ENCODE measurements at regions not wholly inside any gene's neighbourhood (a gene's known extent, or its start where the extent isn't known, plus 50 kb on each side); places are given as distances from the start of the nearest gene placed in this dataset.

DNA sequence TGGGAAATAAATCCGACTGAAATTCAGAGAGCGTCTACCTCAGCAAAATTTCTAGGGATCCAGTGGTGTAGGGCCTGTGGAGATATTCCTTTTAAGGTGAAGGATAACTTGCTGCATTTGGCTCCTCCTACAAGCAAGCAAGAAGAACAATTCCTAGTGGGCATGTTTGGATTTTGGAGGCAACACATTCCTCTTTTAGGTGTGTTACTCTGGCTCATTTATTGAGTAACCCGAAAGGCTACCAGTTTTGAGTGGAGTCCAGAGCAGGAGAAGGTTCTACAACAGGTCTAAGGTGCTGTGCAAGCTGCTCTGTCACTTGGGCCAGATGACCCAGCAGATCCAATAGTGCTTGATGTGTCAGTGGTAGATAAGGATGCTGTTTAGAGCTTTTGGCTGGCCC, 862.4 kb upstream of the CDH9 start:
- no peak for TF ChIP-seq BCL11A (IDR thresholded peaks at IDR 0.05; ENCODE audit: low read depth in 2 of 2, low read length in 2 of 2)
- Histone ChIP-seq H4K91ac (replicated peaks; ENCODE audit: insufficient read length, low read length) (no peak overlapping the region), H3K9me3 (ENCODE audit: insufficient read depth in 2 of 2, low read depth in 1 of 2, low read length in 1 of 2) (no peaks in the 10 kb centered on the region), H3K14ac (ENCODE audit: insufficient read length) (no peak overlapping the region), H2BK120ac (replicated peaks; ENCODE audit: low read depth, low read length) (no peak overlapping the region), H3K79me2 (ENCODE audit: control insufficient read depth in 1 of 2, insufficient read depth in 2 of 2, low read length in 2 of 2) (no peaks in the 10 kb centered on the region), H2BK12ac (ENCODE audit: low read depth, low read length) (no peak overlapping the region), H3K23ac (ENCODE audit: insufficient read length) (no peak overlapping the region), H3K4ac (replicated peaks; ENCODE audit: insufficient read length, low read depth, low read length) (no peak overlapping the region), H2BK20ac (ENCODE audit: low read length) (no peak overlapping the region), H3K79me1 (ENCODE audit: low read depth, low read length) (no peaks in the 10 kb centered on the region), H3K4me1 (replicated peaks in 1 of 4; ENCODE audit: control insufficient read depth in 3 of 4, insufficient read depth in 4 of 4, low read length in 3 of 4) (no peaks in the 10 kb centered on the region), H3K4me3 (ENCODE audit: extremely low read depth in 1 of 4, insufficient read depth in 2 of 4, low read depth in 3 of 4, low read length in 4 of 4) (no peak overlapping the region), H4K8ac (ENCODE audit: extremely low read depth, insufficient read depth, low read length) (no peak overlapping the region), H4K5ac (ENCODE audit: insufficient read length, low read depth, low read length) (no peak overlapping the region), H3K18ac (ENCODE audit: extremely low read depth, low read length) (no peak overlapping the region), H2BK15ac (ENCODE audit: low read length) (no peak overlapping the region), H4K20me1 (replicated peaks in 1 of 2; ENCODE audit: control insufficient read depth in 1 of 2, insufficient read depth in 2 of 2, low read length in 2 of 2) (no peaks in the 10 kb centered on the region), H3K23me2 (ENCODE audit: low read depth, low read length) (no peaks in the 10 kb centered on the region), H2AK5ac (ENCODE audit: low read depth, low read length) (no peak overlapping the region), H2AFZ (ENCODE audit: low read length) (no peak overlapping the region), H2BK5ac (ENCODE audit: low read depth, low read length) (no peak overlapping the region), H3K4me2 (ENCODE audit: insufficient read depth in 1 of 2, low read depth in 2 of 2, low read length in 2 of 2) (no peak overlapping the region), H3K36me3 (ENCODE audit: control insufficient read depth in 2 of 4, insufficient read depth in 4 of 4, low read length in 3 of 4) (no peaks in the 10 kb centered on the region), H3K27ac (ENCODE audit: low read depth, low read length) (no peak overlapping the region), H3K56ac (replicated peaks; ENCODE audit: insufficient read length, low read depth, low read length) (no peak overlapping the region), H3K27me3 (replicated peaks in 1 of 4; ENCODE audit: control insufficient read depth in 3 of 4, extremely low read depth in 1 of 4, insufficient read depth in 3 of 4, low read length in 3 of 4) (no peaks in the 10 kb centered on the region), H3K9ac (replicated peaks in 1 of 4; ENCODE audit: extremely low read depth in 1 of 4, low read depth in 3 of 4, low read length in 3 of 4) (no peak overlapping the region)
- DNase-seq (ENCODE audit: low read depth in 1 of 2, low spot score in 2 of 2): no peak
- CTCF ChIA-PET (ENCODE audit: partially characterized antibody): no interaction called here
- 92% methylated on average over 3 of the region's 3 CpGs; no CpG with 5 or more reads in 1 of the 2 experiments for WGBS, 2 experiments (ENCODE audit: extremely low coverage in 1 of 2, insufficient coverage in 1 of 2, insufficient read length in 1 of 2, insufficient replicate concordance in 2 of 2, low coverage in 1 of 2, low lambda C conversion rate in 2 of 2, missing lambda C conversion rate in 1 of 2)
- POLR2A ChIA-PET (ENCODE audit: partially characterized antibody): no interaction called here
- FAIRE-seq: no peak

Measured in H1 (cell line).